ENCODE measurements at regions not wholly inside any gene's neighbourhood (a gene's known extent, or its start where the extent isn't known, plus 50 kb on each side); places are given as distances from the start of the nearest gene placed in this dataset.

DNA sequence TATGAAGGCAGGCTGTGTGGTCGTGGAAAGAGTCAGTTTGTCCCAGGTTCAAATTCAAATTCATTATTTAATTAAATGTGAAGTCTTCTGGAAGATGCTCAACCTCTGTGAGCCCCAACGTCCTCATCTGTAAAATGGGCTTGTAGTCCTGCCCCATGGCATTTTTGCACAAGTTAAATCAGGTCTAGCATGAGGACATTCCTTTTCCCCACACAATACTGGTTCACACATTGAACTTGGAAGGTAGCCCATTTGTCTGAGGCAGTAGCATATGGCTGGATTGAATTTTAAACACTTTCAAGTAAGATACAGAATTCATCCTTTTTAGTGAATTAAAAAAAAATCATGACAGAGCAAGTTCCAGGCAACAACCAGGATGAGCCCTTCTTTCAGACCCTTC, 665.4 kb upstream of the HS6ST1 start:
- intact Hi-C loops (cut with DNase I; ENCODE audit: low total_unique reads) = loop anchor here (5.0 kb wide), 1 partner anchor 477 kb away; no protein-coding TSS in a partner anchor
- WGBS, 2 donors = 58 to 71% methylated on average over 2 of the region's 2 CpGs
- DNase-seq (ENCODE audit: low spot score in 2 of 2) = no peak
- H3K4me3 ChIP-seq (ENCODE audit: low read depth, poor library complexity, severe bottlenecking) = no peak overlapping the region
- TF ChIP-seq, protein P1, sequence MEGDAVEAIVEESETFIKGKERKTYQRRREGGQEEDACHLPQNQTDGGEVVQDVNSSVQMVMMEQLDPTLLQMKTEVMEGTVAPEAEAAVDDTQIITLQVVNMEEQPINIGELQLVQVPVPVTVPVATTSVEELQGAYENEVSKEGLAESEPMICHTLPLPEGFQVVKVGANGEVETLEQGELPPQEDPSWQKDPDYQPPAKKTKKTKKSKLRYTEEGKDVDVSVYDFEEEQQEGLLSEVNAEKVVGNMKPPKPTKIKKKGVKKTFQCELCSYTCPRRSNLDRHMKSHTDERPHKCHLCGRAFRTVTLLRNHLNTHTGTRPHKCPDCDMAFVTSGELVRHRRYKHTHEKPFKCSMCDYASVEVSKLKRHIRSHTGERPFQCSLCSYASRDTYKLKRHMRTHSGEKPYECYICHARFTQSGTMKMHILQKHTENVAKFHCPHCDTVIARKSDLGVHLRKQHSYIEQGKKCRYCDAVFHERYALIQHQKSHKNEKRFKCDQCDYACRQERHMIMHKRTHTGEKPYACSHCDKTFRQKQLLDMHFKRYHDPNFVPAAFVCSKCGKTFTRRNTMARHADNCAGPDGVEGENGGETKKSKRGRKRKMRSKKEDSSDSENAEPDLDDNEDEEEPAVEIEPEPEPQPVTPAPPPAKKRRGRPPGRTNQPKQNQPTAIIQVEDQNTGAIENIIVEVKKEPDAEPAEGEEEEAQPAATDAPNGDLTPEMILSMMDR (IDR thresholded peaks at IDR 0.05) = no peak
- no peak for TF ChIP-seq POLR2A (IDR thresholded peaks at IDR 0.05)

- WGBS, 2 donors = 60 to 63% methylated on average over 8 of the region's 8 CpGs
- no peak overlapping the region for H3K4me3 ChIP-seq (ENCODE audit: low read depth, poor library complexity, severe bottlenecking)
- no peak for TF ChIP-seq POLR2A (IDR thresholded peaks at IDR 0.05)
- TF ChIP-seq, protein P1 (IDR thresholded peaks at IDR 0.05) = no peak
- no peak for DNase-seq (ENCODE audit: low spot score in 2 of 2)
- intact Hi-C loops (cut with DNase I; ENCODE audit: low total_unique reads) = loop anchor here (5.0 kb wide), 1 partner anchor 478 kb away; no protein-coding TSS in a partner anchor
Observed at GRCh38 chr2:128984855-128985254, 666.2 kb upstream of the HS6ST1 start.

GRCh38 chr2:128986026-128986715, 667.5 kb upstream of the HS6ST1 start:
- no peak for DNase-seq (ENCODE audit: low spot score in 2 of 2)
- 23 to 24% methylated on average over 7 of the region's 7 CpGs for WGBS, 2 donors
- intact Hi-C loops (cut with DNase I; ENCODE audit: low total_unique reads) = no loop called here
- TF ChIP-seq, protein P1 (IDR thresholded peaks at IDR 0.05) = no peak
- no peak for TF ChIP-seq POLR2A (IDR thresholded peaks at IDR 0.05)
- no peak overlapping the region for H3K4me3 ChIP-seq (ENCODE audit: low read depth, poor library complexity, severe bottlenecking)

DNA sequence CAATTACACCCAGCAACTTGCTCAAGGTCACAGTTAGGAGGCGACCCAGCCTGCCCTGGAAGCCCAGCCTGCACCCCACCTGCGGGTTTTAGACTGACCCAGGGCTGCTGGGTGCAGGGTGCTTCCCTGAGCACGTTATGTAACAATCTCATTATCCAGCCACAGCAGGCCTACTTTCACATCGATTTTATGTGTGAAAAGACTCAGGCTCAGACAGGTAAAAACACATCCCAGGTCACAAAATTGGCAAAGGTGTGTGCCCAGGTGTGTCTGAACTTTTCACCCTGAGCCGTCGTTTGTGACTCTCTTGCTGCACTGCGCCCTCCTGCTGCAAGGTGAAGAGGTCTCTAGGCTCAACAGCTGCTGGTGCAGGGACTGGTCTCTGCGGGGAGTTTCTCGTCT, 668.2 kb upstream of the HS6ST1 start:
- 47 to 54% methylated on average over 9 of the region's 9 CpGs for WGBS, 2 donors
- H3K4me3 ChIP-seq (ENCODE audit: low read depth, poor library complexity, severe bottlenecking) = no peak overlapping the region
- TF ChIP-seq, protein P1 (IDR thresholded peaks at IDR 0.05) = no peak
- TF ChIP-seq POLR2A (IDR thresholded peaks at IDR 0.05) = no peak
- intact Hi-C loops (cut with DNase I; ENCODE audit: low total_unique reads) = no loop called here
- peak; percentile 24 to 82 for DNase-seq (ENCODE audit: low spot score in 2 of 2)

DNA sequence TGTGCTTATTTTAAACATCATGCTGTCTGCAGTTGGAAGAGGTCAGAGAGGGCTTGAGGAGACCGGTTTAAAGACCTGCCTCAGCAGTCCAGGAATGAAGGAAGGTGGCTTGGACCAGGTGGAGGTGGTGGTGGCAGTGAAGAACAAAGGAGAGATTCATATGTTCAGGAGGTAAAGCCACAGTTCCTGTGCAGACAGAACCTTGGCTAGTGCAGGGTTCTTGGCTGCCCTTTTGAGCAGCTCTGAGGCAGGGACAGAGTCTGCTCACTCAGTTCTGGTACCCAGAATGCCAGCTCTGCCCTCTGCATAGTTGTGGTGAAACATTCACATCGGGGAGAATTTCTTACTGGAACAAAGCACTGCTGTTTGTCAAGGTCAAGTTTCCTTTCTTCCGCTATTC, 669.7 kb upstream of the HS6ST1 start:
- no peak for DNase-seq (ENCODE audit: low spot score in 2 of 2)
- no peak for TF ChIP-seq POLR2A (IDR thresholded peaks at IDR 0.05)
- TF ChIP-seq, protein P1 (IDR thresholded peaks at IDR 0.05) = no peak
- intact Hi-C loops (cut with DNase I; ENCODE audit: low total_unique reads) = no loop called here
- WGBS, 2 donors = 43 to 58% methylated on average over 3 of the region's 3 CpGs
- no peak overlapping the region for H3K4me3 ChIP-seq (ENCODE audit: low read depth, poor library complexity, severe bottlenecking)

- no peak for DNase-seq (ENCODE audit: low spot score in 2 of 2)
- intact Hi-C loops (cut with DNase I; ENCODE audit: low total_unique reads) = no loop called here
- H3K4me3 ChIP-seq (ENCODE audit: low read depth, poor library complexity, severe bottlenecking) = no peak overlapping the region
- TF ChIP-seq POLR2A (IDR thresholded peaks at IDR 0.05) = no peak
- TF ChIP-seq, protein P1 (IDR thresholded peaks at IDR 0.05) = no peak
- WGBS, 2 donors = 85 to 93% methylated on average over 6 of the region's 6 CpGs
Observed at GRCh38 chr2:128988967-128989366, 670.3 kb upstream of the HS6ST1 start.

Measured in lower leg skin (tissue), 4 donors.